Endometrial microvascular endothelial cells (primary cell): ENCODE measurements at regions not wholly inside any gene's neighbourhood (a gene's known extent, or its start where the extent isn't known, plus 50 kb on each side); places are given as distances from the start of the nearest gene placed in this dataset.

ENCODE experiments used
- in situ Hi-C: cut with HindIII; loops from 2 replicates; pipeline ENCODE4 v1.10.0; 2017; ENCODE audit warnings: low sequenced_read_pairs, low pct_unique_long_range_greater_than_20kb; ENCODE audit errors: inconsistent ontology term

DNA sequence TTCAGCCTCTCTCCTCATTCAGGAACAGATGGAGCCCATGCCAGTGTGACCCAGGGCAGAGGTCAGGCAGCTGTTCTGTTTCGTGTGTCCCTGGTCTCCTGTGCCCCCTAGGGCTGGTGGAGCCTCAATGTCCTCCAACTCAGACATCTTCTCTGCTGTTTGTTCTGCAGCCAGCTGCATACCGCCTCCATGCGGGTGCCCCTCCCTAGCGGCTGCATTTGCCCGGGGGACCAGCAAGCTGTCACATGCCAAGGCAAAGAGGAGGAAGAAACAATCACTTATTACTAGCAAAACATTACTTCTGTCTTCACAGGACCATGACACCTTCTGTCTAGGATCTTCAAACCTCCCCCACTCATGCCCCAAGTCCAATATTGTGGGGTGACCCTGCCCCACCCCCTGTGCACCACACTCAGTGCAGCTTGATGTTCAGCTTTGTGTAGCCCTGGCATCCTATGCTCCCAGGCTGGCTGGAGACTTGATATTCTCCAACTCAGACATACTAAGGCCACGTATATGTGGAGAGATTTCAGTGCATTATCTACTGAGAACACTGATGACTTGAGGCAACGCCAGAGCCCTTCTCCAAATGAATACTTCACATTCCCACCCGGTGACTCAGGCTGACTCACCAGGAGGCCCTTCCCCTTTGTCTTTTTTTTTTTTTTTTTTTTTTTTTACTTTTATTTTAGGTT lies 188.9 kb downstream of the SKIDA1 start:
- in situ Hi-C loops: loop anchor here (25.0 kb wide), 1 partner anchor 176 kb away; no protein-coding TSS in a partner anchor

DNA sequence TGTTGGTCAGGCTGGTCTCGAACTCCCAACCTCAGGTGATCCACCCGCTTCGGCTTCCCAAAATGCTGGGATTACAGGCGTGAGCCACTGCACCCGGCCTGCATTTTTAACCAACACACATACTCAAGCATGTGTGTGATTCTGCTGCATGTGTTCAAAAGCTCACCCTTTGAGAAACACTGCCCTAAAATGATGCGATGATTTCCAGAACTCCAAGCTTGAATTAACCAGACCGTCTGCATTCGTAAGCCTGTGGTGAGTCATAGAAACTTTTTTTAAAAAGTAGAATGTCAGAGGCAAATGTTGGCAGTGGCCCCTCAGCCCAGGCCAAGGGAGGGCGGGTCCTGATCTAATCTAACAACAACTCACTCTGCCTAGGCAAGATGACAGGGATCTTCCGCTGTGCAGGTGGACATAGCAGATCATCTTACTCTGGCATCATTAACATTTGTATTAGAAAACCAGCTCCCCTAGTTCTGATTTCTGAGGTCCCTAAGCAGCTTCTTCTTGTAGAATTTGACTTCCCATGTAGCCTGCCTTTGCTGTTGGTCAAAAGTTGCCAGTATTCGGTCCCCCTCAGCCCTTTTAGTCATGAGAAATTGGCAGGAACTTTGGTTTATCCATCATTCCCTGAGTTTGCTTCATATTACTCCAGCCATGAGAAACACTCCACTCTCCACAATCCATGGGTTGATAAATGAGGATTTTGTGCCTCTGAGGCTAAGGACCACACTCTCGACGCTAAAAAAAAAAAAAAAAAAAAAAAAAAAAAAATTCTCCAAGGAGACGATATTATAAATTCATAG lies 190.4 kb downstream of the SKIDA1 start:
- in situ Hi-C loops: loop anchor here (25.0 kb wide), 1 partner anchor 177 kb away; no protein-coding TSS in a partner anchor

DNA sequence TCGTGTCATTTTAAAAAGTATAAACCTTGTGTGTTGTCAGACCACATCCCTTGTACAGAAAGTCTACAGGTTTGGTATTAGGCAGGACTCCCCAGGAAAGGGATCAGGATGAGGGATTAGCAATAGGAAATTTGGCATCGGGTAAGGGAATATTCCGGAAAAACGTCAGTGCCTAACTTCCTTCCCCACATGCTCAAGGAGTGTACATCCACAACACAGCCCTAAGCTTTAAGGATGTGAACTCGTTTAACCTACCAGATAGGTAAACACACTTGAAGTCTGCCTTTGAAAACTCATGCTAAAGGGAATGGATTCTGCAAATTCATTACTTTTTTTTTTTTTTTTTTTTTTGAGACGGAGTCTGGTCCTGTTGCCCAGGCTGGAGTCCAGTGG lies 194.9 kb downstream of the SKIDA1 start:
- in situ Hi-C loops: loop anchor here (25.0 kb wide), 1 partner anchor 182 kb away; no protein-coding TSS in a partner anchor

DNA sequence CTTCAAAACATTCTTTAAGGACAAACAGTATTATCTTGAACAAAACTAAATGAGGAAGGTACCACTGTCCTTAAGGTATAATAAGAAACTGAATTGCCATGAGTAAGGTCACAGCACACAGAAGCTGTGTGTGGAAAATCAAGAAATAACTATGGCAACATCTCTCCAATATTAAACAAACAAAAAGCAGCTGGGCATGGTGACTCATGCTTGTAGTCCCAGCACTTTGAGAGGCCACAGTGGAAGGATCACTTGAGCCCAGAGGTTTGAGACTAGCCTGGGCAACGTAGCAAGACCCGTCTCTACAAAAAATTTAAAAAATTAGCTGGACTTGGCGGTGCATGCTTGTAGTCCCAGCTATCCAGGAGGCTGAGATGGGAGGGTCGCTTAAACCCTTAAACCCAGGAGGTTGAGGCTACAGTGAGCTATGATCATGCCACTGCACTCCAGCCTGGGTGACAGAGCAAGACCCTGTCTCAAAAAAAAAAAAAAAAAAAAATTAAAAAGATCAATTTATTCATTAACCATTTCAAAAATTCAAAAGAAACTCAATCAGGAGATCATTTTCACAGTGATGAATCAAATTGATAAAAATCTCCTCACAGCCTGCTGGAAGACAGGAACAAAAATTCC lies 195.4 kb downstream of the SKIDA1 start:
- in situ Hi-C loops: loop anchor here (25.0 kb wide), 1 partner anchor 182 kb away; no protein-coding TSS in a partner anchor

DNA sequence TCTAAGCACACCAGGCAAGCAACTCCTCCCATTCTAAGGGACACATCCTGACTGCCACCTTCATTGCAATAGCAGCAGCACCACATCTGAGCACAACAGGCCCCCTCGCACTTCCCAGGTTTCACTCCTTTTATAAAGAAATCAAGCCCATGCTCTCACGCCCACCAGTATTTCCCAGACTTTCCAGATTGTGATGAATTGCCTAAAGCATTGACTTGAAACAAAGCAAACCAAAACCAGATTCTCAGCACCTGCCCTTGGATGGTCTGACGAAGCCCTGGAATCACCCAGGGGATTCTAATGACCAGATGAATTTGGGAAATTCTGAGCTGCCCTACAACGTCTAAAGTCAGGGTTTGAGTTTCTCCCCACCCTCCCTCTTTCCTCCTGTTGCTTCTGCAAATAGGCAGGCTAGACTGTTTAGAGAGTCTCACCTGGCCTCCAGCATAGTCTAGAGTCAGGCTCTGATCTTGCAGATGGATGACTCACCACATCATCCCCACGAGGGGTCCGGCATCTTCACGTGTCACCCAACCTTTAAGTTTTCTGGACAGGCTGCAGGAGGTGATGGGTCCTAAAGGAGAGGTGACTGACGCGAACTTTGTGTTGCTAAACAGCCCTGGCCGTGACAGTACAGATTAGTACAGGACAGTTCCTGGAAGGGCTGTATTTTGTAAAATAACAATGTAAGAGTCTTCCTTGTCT lies 198.0 kb downstream of the SKIDA1 start:
- in situ Hi-C loops: loop anchor here (25.0 kb wide), 1 partner anchor 185 kb away; no protein-coding TSS in a partner anchor

DNA sequence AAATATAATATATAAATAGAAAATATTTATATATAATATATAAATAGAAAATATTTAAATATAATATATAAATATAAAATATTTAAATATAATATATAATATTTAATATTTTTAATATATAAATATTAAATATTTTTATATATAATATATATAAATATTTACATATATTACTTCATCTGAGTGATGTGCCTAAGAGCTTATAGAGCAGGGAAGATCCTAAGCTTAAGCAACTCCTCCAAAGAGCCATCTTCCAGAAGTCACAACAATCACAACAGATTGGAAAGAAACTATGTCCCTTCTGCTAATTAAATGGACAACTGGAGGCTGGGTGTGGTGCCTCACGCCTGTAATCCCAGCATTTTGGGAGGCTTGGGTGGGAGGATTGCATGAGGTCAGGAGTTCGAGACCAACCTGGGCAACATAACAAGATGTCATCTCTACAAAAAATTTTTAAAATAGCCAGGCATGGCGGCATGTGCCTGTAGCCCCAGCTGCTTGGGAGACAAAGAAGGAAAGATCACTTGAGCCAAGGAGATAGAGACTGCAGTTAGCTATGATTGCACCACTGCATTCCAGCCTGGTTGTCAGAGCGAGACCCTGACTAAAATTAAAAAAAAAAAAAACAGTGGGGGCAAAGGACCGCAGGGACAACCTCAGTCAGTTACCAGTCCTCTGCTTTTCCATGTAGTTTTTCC lies 198.7 kb downstream of the SKIDA1 start:
- in situ Hi-C loops: loop anchor here (25.0 kb wide), 1 partner anchor 186 kb away; no protein-coding TSS in a partner anchor

DNA sequence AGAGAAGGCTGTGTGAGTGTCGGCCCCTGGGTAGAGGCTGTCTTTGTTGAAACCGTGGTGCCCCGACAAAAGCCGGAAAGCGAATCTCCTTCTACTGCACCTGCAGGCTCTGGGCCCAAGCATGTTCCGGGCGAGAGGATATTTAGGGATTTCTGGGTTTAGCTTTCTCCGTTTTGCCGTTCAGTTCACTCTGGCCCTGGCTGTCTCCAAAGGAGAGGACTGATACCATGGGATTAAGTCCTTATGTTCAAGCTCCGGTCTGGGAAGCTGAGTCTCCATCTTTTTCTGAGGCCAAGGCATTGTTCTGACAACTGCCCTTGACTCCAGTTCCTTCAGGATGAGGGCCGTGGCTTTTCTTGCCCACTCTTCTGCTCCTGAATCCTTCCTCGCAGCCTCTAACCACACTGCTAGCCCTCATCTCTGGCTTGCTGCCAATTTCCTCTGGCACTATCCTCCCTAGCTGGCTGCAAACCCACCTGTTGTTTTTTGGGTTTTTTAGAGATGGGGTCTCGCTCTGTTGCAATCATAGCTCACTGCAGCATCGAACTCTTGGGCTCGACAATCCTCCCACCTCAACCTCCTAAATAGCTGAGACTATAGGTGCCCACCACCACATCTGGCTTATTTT lies 206.8 kb downstream of the SKIDA1 start:
- in situ Hi-C loops: no loop called here

DNA sequence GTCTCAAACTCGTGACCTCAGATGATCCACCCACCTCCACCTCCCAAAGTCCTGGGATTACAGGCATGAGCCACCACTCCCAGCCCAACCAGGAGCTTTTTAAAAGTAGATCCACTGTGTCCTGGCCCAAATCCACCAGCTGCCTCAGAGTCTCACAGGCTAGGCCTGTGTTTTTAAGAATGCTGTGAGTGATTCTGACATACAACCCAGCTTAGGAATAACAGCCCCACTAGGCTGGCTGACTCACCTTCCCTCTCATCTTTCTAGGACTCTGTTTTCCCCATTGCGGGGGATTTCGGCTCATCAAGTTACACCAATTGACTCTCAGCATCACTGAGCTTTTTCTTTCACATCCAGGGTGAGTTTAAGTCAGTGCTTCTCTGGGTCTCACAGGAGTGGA lies 207.6 kb downstream of the SKIDA1 start:
- in situ Hi-C loops: no loop called here

DNA sequence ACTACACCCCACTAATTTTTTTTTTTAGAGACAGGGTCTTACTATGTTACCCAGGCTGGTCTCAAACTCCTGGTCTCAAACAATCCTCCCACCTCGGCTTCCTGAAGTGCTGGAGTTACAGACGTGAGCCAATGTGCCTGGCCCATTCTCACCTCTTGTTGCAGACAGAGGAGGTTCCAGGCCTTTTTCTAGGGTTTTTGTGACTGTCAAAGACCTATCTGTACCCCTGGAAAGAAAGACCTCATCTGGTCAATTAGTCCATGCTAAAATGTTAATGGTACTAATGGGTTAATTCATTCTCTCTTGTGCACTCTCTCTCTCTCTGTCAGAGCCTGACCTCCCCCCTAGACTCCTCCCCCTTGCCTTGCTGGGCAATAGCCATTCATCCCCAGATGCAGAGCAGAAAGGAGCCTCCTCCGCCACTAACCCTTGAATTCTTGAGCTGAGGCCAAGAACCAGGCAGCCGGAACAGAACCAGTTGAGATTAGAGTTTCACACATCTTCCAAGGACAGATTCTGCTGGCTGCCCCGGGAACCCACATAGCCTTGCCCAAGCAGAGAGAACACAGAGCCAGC lies 209.7 kb downstream of the SKIDA1 start:
- in situ Hi-C loops: no loop called here

DNA sequence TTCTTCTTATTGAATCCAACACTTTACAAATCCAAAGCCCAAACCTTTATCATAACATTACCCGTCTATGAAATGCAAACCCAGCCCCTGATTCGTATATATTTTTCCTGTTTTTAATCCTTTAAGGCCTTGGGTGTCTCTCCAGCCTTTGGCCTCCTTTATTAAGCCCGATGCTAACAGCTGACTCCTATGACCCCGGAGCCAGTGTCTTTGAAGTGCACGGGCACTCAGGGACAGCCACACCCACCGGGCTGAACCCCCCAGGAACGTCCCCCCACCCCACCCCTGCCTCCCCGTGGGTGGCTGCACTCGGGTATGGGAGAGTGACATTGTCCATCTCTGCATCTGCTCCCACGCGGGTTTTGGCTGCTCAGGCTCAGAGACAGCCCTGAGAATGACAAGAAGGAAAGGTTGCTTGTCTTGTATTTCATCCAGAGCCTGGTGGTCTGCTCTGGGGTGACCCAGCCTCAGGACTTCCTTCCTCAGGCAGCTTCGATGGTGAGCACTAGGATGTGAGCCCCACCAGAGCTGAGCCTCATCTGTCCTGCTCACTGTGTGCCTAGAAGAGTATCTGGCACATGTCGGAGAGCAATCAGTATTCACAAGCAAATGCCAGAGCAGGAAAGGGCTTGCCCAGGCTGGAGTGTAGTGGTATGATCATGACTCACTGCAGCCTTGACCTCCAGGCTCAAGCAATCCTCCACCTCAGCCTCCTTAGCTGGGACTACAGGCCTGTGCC lies 210.4 kb downstream of the SKIDA1 start:
- in situ Hi-C loops: no loop called here

DNA sequence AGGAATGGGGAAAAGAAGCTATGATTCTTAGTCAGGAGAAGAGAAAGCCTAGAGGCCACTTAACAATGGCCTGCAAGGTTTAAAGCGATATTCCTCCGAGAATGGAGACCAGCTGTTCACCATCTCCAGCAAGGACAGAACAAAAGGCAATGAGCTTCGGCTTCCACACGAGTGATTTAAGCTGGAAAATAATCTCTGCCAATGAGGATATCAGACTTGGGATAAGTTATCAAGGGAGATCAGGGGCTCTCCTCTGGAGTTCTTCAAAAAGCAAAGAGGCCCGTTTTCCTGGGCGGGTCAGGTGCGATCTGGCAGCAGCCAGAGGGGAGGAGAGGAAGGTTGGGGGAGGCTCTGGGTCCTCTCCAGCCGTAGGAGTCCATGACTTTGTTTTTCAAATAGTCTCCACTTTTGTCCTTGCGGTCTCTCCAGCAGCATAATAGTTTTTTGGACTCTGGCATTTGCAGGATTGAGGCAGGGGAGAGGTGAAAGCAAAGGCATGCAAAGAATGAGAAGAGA lies 211.3 kb downstream of the SKIDA1 start:
- in situ Hi-C loops: no loop called here

DNA sequence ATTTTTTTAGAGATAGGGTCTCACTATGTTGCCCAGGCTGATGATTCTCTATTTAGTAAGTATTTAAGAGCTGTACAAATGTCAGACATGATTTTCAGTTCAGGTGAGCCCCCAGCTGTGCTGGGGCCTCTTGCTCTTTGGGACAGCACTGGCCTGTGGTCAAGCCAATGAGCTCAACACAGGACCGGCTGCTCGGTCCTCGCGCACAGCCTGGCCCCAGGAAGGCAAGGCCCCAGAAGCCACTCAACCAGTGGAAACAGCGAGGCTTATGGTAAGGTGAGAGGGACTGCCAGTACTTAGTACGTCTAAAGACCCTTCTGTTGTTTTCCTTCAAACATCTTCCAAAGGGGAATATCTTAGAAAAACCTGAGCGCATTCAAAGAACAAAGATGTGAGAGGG lies 211.8 kb downstream of the SKIDA1 start:
- in situ Hi-C loops: no loop called here

DNA sequence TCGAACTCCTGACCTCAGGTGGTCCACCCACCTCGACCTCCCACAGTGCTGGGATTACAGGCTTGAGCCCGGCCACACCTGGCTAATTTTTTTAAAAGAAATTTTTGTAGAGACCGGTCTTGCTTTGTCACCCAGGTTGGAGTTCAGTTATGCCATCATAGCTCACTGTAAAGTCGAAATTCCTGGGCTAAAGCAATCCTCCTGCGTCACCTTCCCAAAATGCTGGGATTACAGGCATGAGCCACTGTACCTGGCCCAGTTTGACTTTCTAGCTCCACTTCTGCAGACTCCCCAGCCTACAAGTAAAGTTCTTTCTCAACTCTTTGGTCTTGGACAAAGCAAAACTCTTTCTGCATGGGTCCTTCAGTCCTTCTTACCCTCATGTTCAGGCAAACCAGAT lies 214.1 kb downstream of the SKIDA1 start:
- in situ Hi-C loops: no loop called here

DNA sequence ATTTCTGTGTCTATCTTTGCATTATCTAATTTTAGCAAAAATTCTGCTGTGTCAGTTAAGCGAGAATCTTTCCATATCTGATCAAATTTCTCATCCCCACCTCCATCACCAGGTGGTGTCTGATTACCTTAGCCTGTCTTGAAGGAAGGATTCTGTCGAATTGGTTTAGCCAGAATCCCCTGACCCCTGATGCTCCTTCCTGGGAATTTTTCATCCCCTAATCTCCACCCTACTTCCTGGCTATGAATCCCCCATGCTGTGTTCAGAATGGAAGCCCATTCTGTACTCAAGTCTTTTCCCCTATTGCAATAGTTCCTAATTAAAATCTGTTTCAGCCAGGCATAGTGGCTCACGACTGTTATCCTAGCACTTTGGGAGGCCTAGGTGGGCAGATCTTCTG lies 216.1 kb downstream of the SKIDA1 start:
- in situ Hi-C loops: no loop called here

DNA sequence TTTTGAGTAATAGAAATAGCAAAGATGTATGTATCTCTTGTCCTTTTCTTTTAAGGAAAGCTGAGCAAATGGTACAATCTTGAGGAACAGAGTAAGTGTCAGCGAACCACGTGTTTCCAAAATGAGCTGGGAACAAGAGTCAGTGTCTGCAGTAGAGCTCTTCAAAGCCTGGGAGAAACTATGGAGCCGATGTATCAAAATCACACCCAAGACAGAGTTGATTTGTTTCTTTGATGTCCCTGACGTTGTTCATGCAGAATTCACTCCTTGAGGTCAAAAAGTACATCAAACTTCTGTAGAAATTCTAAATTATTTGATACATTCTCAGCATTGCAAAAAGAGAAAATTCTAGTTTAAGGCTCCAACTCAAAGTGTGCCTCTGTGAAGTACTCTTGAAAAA lies 216.5 kb downstream of the SKIDA1 start:
- in situ Hi-C loops: no loop called here

DNA sequence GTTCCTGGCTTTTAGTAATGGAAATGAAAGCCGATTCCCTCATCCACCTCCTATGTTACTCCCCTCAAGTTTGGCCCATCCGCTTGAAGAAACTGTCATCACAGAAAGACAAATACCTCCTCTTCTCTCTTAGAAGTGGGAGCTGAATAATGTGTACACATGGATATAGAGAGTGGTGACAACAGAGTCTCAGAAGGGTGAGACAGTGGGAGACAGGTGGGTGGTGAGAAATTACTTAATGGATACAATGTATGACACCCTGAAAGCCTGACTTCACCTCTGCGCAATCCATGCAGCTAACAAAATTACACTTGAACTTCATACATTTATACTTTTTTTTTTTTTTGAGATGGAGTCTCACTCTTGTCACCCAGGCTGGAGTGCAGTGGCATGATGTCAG lies 217.5 kb downstream of the SKIDA1 start:
- in situ Hi-C loops: no loop called here

DNA sequence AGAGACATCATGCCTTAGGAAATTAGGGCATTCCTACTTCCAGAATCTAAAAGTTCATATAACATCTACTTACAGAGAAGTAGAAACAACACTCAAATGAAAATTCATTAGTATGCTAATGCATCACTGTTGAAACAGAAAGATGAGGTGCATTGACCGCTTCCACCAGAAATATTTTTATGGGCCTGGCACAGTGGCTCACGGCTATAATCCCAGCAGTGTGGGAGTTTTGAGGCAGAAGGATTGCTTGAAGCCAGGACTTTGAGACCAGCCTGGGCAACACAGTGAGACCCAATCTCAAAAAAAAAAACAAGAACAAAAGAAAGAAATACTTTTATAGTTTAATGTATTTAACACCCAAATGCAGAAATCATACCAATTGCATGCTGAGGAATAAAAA lies 220.9 kb downstream of the SKIDA1 start:
- in situ Hi-C loops: no loop called here
